ENCODE measurements at regions not wholly inside any gene's neighbourhood (a gene's known extent, or its start where the extent isn't known, plus 50 kb on each side); places are given as distances from the start of the nearest gene placed in this dataset.

GRCh38 chrX:4206941-4207340, 493.5 kb upstream of the PRKX start:
- Histone ChIP-seq H2BK120ac (ENCODE audit: low read depth, low read length) (no peak overlapping the region), H3K79me1 (replicated peaks; ENCODE audit: low read length, poor library complexity, severe bottlenecking) (no peaks in the 10 kb centered on the region), H3K14ac (ENCODE audit: low read length in 2 of 2) (no peak overlapping the region), H3K4me1 (ENCODE audit: control insufficient read depth, insufficient read depth, low read depth, low read length) (no peaks in the 10 kb centered on the region), H3K18ac (ENCODE audit: low read depth in 1 of 2, low read length in 2 of 2) (no peak overlapping the region), H2AK5ac (ENCODE audit: low read length, severe bottlenecking) (no peak overlapping the region), H2AFZ (ENCODE audit: low read depth, low read length) (no peak overlapping the region), H2BK15ac (ENCODE audit: low read depth, poor library complexity, severe bottlenecking) (no peak overlapping the region), H3K4me2 (ENCODE audit: low read length, poor library complexity, severe bottlenecking) (no peak overlapping the region), H2BK5ac (ENCODE audit: low read depth, low read length, poor library complexity, severe bottlenecking) (no peak overlapping the region), H3K4ac (ENCODE audit: low read depth in 1 of 2, low read length in 2 of 2) (no peak overlapping the region), H3K4me3 (ENCODE audit: insufficient read depth in 1 of 2, low read depth in 1 of 2, low read length in 2 of 2) (no peak overlapping the region), H2BK12ac (ENCODE audit: low read length in 2 of 2) (no peak overlapping the region), H4K91ac (ENCODE audit: low read length) (no peak overlapping the region), H3K9me3 (ENCODE audit: control insufficient read depth, low read length) (peaks cover 23% of the 10 kb centered on the region), H3K9ac (ENCODE audit: low read length) (no peak overlapping the region), H3K36me3 (ENCODE audit: control insufficient read depth in 1 of 2, insufficient read depth in 2 of 2, low read depth in 1 of 2, low read length in 2 of 2) (no peaks in the 10 kb centered on the region), H3K27ac (ENCODE audit: low read length, poor library complexity, severe bottlenecking) (no peak overlapping the region), H3K27me3 (ENCODE audit: control insufficient read depth in 1 of 2, insufficient read depth in 1 of 2, low read length in 2 of 2) (no peaks in the 10 kb centered on the region), H4K8ac (ENCODE audit: low read length) (no peak overlapping the region), H3K23ac (ENCODE audit: low read length in 2 of 2) (no peak overlapping the region)
- 46% methylated on average over 3 of the region's 3 CpGs for WGBS
- DNase-seq = no peak

GRCh38 chrX:4197971-4198370, 484.5 kb upstream of the PRKX start:
- Histone ChIP-seq H3K27ac (ENCODE audit: low read length, poor library complexity, severe bottlenecking) (no peak overlapping the region), H2BK12ac (ENCODE audit: low read length in 2 of 2) (no peak overlapping the region), H3K9me3 (ENCODE audit: control insufficient read depth, low read length) (peaks cover 24% of the 10 kb centered on the region), H3K18ac (ENCODE audit: low read depth in 1 of 2, low read length in 2 of 2) (no peak overlapping the region), H2BK15ac (ENCODE audit: low read depth, poor library complexity, severe bottlenecking) (no peak overlapping the region), H3K23ac (ENCODE audit: low read length in 2 of 2) (no peak overlapping the region), H2AFZ (ENCODE audit: low read depth, low read length) (no peak overlapping the region), H3K4ac (ENCODE audit: low read depth in 1 of 2, low read length in 2 of 2) (no peak overlapping the region), H3K36me3 (ENCODE audit: control insufficient read depth in 1 of 2, insufficient read depth in 2 of 2, low read depth in 1 of 2, low read length in 2 of 2) (no peaks in the 10 kb centered on the region), H3K27me3 (ENCODE audit: control insufficient read depth in 1 of 2, insufficient read depth in 1 of 2, low read length in 2 of 2) (no peaks in the 10 kb centered on the region), H4K91ac (ENCODE audit: low read length) (no peak overlapping the region), H2BK120ac (ENCODE audit: low read depth, low read length) (no peak overlapping the region), H3K4me2 (ENCODE audit: low read length, poor library complexity, severe bottlenecking) (no peak overlapping the region), H3K79me1 (replicated peaks; ENCODE audit: low read length, poor library complexity, severe bottlenecking) (no peaks in the 10 kb centered on the region), H2AK5ac (ENCODE audit: low read length, severe bottlenecking) (no peak overlapping the region), H3K9ac (ENCODE audit: low read length) (no peak overlapping the region), H3K14ac (ENCODE audit: low read length in 2 of 2) (no peak overlapping the region), H2BK5ac (ENCODE audit: low read depth, low read length, poor library complexity, severe bottlenecking) (no peak overlapping the region), H3K4me3 (ENCODE audit: insufficient read depth in 1 of 2, low read depth in 1 of 2, low read length in 2 of 2) (no peak overlapping the region), H3K4me1 (ENCODE audit: control insufficient read depth, insufficient read depth, low read depth, low read length) (no peaks in the 10 kb centered on the region), H4K8ac (ENCODE audit: low read length) (no peak overlapping the region)
- no CpG with 5 or more reads among the region's 6 CpGs for WGBS
- no peak for DNase-seq

GRCh38 chrX:4193500-4194155, 480.2 kb upstream of the PRKX start:
- H2BK120ac ChIP-seq (ENCODE audit: low read depth, low read length) = no peak overlapping the region
- H3K9me3 ChIP-seq (ENCODE audit: control insufficient read depth, low read length) = peaks cover 23% of the 10 kb centered on the region
- no peak overlapping the region for H2AFZ ChIP-seq (ENCODE audit: low read depth, low read length)
- H3K14ac ChIP-seq (ENCODE audit: low read length in 2 of 2) = no peak overlapping the region
- no peak overlapping the region for H3K4me3 ChIP-seq (ENCODE audit: insufficient read depth in 1 of 2, low read depth in 1 of 2, low read length in 2 of 2)
- no peak overlapping the region for H3K27ac ChIP-seq (ENCODE audit: low read length, poor library complexity, severe bottlenecking)
- H3K9ac ChIP-seq (ENCODE audit: low read length) = no peak overlapping the region
- 90% methylated on average over 4 of the region's 6 CpGs for WGBS
- H3K36me3 ChIP-seq (ENCODE audit: control insufficient read depth in 1 of 2, insufficient read depth in 2 of 2, low read depth in 1 of 2, low read length in 2 of 2) = no peaks in the 10 kb centered on the region
- H4K8ac ChIP-seq (ENCODE audit: low read length) = no peak overlapping the region
- DNase-seq = no peak
- no peak overlapping the region for H4K91ac ChIP-seq (ENCODE audit: low read length)
- H3K79me1 ChIP-seq (replicated peaks; ENCODE audit: low read length, poor library complexity, severe bottlenecking) = no peaks in the 10 kb centered on the region
- H3K4me1 ChIP-seq (ENCODE audit: control insufficient read depth, insufficient read depth, low read depth, low read length) = no peaks in the 10 kb centered on the region
- no peak overlapping the region for H3K4ac ChIP-seq (ENCODE audit: low read depth in 1 of 2, low read length in 2 of 2)
- H3K23ac ChIP-seq (ENCODE audit: low read length in 2 of 2) = no peak overlapping the region
- H2BK15ac ChIP-seq (ENCODE audit: low read depth, poor library complexity, severe bottlenecking) = no peak overlapping the region
- no peak overlapping the region for H3K4me2 ChIP-seq (ENCODE audit: low read length, poor library complexity, severe bottlenecking)
- H3K27me3 ChIP-seq (ENCODE audit: control insufficient read depth in 1 of 2, insufficient read depth in 1 of 2, low read length in 2 of 2) = no peaks in the 10 kb centered on the region
- no peak overlapping the region for H2BK12ac ChIP-seq (ENCODE audit: low read length in 2 of 2)
- no peak overlapping the region for H2AK5ac ChIP-seq (ENCODE audit: low read length, severe bottlenecking)
- H2BK5ac ChIP-seq (ENCODE audit: low read depth, low read length, poor library complexity, severe bottlenecking) = no peak overlapping the region
- no peak overlapping the region for H3K18ac ChIP-seq (ENCODE audit: low read depth in 1 of 2, low read length in 2 of 2)

GRCh38 chrX:4186331-4186730, 472.9 kb upstream of the PRKX start:
- no peak overlapping the region for H3K27ac ChIP-seq (ENCODE audit: low read length, poor library complexity, severe bottlenecking)
- no peak overlapping the region for H4K8ac ChIP-seq (ENCODE audit: low read length)
- H3K14ac ChIP-seq (ENCODE audit: low read length in 2 of 2) = no peak overlapping the region

More at GRCh38 chrX:4186331-4186730, 472.9 kb upstream of the PRKX start:
- Histone ChIP-seq H4K91ac (ENCODE audit: low read length) (no peak overlapping the region), H3K4me1 (ENCODE audit: control insufficient read depth, insufficient read depth, low read depth, low read length) (no peaks in the 10 kb centered on the region), H3K4ac (ENCODE audit: low read depth in 1 of 2, low read length in 2 of 2) (no peak overlapping the region), H2BK12ac (ENCODE audit: low read length in 2 of 2) (no peak overlapping the region), H3K4me3 (ENCODE audit: insufficient read depth in 1 of 2, low read depth in 1 of 2, low read length in 2 of 2) (no peak overlapping the region), H3K23ac (ENCODE audit: low read length in 2 of 2) (no peak overlapping the region), H2AK5ac (ENCODE audit: low read length, severe bottlenecking) (no peak overlapping the region), H3K27me3 (ENCODE audit: control insufficient read depth in 1 of 2, insufficient read depth in 1 of 2, low read length in 2 of 2) (no peaks in the 10 kb centered on the region), H3K18ac (ENCODE audit: low read depth in 1 of 2, low read length in 2 of 2) (no peak overlapping the region), H2BK120ac (ENCODE audit: low read depth, low read length) (no peak overlapping the region), H3K36me3 (ENCODE audit: control insufficient read depth in 1 of 2, insufficient read depth in 2 of 2, low read depth in 1 of 2, low read length in 2 of 2) (no peaks in the 10 kb centered on the region), H2BK15ac (ENCODE audit: low read depth, poor library complexity, severe bottlenecking) (no peak overlapping the region), H2BK5ac (ENCODE audit: low read depth, low read length, poor library complexity, severe bottlenecking) (no peak overlapping the region), H3K9me3 (ENCODE audit: control insufficient read depth, low read length) (peaks cover 28% of the 10 kb centered on the region), H2AFZ (ENCODE audit: low read depth, low read length) (no peak overlapping the region), H3K9ac (ENCODE audit: low read length) (no peak overlapping the region), H3K4me2 (ENCODE audit: low read length, poor library complexity, severe bottlenecking) (no peak overlapping the region), H3K79me1 (replicated peaks; ENCODE audit: low read length, poor library complexity, severe bottlenecking) (no peaks in the 10 kb centered on the region)
- no peak for DNase-seq
- 36% methylated on average over 2 of the region's 2 CpGs for WGBS

Measured in mesenchymal stem cell (in vitro differentiated cells and primary cell).